NCI-H2171 (cell line): ENCODE measurements at regions not wholly inside any gene's neighbourhood (a gene's known extent, or its start where the extent isn't known, plus 50 kb on each side); places are given as distances from the start of the nearest gene placed in this dataset.

Source experiments
- DNase-seq: peaks from one replicate; lab custom pipeline; 2025; lab: John Stamatoyannopoulos, UW

DNA sequence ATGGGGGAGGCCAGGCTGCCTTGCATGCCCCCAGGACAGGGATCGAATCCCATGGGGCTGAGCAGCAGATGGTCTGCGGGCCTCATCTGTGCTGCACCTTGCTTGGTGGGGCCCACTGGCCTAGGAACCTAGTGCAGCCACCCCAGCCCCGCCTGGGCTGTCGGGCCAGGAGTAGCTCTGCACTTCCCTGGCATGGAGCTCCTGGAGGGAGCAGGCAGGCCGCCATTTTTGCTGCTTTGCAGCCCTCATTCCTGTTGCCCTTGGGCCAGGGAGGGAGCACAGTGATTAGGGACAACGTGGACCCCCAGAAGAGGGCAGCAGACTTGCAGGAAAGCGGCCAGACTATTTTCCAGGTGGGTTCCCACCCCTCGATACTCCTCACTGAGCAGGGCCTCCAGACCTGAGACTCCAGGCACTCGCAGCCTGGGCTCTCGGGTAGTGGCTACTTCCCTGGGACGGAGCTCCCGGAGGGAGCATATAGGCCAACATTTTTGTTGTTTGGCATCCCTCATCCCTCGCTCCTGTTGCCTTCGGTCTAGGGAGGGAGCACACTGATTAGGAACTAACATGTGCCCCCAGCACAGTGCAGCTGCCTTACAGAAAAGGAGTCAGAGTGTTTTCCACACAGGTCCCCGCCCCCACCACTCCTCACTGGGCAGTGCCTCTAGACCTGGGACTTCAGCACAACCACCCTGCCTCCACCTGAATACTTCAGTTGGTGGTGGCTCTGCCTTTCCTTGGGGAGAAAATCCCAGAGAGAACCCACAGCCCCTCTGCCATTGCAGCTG, 99.5 kb downstream of the MAIP1 start:
- DNase-seq, result no peak

DNA sequence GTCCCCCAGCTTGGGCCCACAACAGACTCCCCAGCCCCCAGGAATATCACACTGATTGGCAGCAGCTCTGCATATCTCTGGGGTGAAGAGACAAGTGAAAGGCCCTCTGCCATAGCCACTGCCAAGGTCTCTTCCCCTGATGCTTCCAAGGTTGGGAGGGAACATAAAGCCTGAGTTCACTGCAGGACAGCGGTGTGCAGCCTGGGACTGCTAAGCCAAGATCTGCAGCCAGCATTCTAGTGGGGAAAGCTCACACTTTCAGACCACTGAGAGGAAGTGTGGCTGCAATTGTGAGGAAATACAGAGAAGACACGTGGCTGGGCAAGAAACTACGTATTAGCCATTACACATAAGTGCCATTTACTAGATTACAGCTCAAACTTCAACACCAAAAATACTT, 100.7 kb downstream of the MAIP1 start:
- no peak for DNase-seq

DNA sequence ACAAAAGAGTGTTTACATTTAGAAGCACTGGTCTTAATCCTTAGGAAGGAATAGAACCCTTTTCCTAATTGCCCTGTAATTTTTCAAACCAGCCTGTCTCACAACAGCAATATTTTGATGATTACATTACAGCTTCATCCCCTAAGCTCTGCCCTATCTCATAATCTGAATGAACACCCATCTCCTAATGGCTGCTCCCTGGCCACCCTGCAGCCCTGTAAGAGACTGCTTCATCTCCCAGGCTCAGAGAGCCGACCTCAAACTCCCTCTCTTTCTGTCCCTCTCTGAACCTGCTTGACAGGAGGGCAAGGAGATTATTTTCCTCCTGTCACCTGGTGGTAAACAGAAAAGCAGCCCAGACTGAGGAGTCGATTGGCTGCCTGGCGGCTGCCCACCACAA, 107.8 kb downstream of the MAIP1 start:
- DNase-seq, result no peak

DNA sequence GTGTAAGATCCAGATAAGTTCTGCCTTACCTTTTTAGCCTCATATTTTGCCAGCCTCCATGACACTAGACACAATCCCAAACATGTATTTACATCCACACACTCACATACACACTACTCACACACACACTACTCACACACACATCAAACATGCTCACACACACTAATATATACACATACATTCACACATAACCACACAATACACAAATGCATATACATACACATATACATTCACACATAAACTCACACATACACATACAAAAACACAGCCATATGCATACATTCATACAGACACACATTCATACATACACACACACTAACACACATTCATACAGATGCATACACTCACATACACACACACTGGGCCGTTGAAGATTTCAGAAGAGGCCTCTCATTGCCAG, 109.5 kb downstream of the MAIP1 start:
- DNase-seq, result no peak

DNA sequence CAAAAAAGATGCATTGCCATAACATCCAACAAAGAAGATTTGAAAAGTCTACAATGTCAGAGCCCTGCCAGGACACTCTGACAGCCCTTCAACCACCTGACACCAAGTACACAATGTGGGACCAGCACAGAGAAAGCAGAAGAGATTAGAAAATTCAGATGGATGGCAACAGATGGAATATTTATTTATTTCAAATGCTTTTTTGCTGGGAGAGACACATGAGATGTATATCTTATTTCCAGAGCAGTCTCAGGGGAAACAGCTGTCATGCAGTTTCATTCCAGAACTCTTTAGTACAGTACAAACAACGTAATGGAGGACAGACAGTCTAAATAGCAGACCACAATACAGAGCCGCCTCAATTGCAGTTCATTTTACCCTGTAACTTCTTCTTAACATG, 110.1 kb downstream of the MAIP1 start:
- peak; percentile 65 for DNase-seq

DNA sequence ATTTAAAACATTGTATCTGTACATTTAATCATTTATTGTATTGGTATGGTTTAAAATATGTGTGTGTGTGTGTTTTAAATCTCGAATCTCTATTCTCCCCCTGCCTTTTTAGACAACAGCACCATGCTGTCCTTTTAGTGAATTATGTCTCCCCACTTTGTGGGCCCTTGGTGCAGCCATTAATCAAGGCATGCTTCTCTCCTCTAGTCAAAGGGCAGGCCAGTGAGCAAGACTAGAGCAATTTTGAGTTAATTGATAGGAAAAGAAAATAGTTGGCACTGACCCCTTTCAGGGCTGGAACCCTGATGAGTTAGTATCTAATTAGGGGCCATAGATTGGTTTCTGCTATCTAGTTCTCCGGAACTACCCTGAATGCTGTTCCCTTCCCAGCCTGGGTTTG, 111.0 kb downstream of the MAIP1 start:
- DNase-seq, result no peak

DNA sequence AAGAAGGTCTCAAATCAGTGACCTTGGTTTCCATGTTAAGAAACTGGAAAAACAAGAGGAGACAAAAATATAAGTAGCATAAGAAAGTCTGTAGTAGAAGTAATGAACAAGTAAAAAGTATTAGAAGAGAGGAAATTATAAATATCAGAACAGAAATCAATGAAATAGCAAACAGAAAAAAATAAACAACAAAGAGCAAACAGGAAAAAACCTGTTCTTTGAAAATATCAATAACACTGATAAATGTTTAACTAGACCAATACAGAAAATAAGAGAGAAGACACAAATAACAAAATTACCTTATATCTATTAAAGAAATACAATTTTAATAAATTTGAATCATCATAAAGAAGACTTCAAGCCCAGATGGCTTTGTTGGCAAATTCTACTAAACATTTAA, 113.3 kb downstream of the MAIP1 start:
- DNase-seq, result no peak

DNA sequence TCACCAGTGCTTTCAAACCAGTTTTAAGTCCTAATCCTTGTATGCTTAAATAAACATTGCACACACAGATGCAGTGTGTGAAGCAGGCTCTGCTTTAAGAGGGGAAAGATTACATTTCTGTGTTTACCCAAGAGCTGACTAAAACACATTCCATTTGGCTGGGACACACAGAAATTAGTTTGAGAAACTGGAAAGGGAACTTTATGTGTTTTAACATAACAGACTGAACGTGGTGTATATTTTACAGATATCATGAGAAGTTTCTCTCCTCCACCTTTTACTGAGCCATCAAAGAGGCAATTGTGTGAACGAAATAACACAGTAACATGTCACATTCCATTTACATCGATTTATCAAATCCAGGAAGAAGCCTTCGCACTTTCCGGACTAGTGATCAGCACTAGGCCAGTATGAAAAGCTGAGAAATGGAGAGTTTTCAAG, 121.8 kb downstream of the MAIP1 start:
- DNase-seq, result no peak

DNA sequence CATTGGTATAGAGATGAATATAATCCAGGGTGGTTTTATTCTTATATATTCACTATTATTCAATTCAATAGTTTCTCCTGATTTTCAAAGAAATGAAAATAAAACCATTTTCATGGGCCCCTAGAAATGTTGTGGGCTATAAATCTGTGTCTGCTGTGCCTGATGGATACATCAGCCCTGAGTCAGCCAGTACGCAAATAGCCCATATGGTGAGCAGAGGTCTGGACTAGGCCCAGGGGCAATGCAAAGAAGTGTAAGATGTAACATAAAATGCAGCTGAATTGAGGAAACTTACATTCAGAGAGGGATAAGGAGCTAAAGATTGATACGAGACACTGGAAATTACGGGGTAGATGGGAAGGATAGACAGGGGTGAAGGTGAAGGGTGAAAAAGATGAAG, 122.5 kb downstream of the MAIP1 start:
- no peak for DNase-seq

DNA sequence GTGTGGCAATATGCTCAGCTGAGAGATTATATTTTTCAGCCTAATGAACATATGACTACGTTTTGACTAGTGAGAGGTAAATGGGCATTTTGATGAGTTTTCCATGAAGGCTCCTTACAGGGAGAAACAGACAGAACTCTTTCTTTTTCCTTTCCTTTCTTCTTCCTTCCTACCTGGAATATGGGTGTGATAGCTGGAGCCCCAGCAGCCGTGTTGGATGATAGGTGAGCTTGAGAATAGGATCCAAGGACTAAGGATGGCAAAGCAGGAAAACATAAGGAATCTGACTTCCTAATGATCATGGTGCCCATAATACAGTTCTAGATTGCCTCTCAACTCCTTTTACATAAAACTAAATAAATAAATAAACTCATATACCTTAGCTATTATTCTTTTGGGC, 124.0 kb downstream of the MAIP1 start:
- DNase-seq, result no peak

DNA sequence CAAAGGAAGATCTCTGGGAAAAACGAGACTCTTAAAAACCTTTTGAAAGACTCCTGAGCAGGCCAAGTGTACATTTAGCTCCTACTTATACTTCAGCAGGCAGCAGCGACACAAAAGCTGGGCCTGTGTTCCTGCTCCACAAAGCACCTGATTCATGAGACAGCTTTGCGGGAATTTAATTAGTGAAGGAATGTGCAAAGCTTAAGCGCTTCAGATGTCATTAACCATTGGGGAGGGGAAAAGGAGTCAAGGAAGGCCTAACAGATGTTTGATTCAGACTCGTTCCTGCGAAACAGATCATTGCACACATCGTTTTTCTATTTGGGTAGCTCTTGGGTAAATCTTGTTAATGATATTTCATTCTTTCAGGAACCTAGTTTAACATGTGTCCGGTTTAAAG, 125.9 kb downstream of the MAIP1 start:
- DNase-seq, result no peak

DNA sequence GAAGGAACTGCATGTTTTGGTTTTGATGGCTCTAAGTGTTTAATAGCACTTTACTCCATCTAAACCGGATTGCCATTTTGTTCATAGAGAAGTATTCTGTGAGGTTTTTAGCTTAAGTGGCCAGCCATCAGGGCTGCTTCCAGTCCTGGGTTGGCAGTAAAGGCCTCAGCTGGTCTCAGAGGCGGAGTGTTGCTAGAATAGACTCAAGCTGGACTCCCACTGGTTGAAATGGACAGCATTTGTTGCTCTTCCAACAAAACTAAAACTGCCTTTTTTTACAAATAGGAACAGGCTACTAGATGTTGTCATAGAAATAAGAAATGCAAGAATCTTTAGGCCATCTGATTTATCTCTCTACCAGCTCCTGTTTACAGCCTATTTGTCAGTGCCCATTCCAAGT, 126.4 kb downstream of the MAIP1 start:
- DNase-seq, result no peak

DNA sequence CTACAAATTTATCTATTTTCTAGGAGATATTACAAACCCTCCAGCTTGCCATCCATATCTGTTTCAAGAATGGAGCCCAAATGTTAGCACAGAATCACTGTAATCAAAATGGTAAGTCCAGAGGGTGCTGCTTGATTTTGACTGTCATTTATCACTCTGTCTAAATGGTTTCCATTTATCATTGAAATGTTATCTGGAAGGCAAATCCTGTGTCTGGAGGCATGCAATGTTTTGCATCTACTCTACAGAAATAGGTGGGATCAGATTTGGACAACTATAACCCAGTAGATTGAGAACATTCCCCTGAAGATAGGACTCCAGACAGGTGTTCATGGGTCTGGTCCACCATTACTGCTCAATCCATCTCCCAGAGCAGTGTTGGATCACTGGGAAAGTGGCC, 128.7 kb downstream of the MAIP1 start:
- no peak for DNase-seq

DNA sequence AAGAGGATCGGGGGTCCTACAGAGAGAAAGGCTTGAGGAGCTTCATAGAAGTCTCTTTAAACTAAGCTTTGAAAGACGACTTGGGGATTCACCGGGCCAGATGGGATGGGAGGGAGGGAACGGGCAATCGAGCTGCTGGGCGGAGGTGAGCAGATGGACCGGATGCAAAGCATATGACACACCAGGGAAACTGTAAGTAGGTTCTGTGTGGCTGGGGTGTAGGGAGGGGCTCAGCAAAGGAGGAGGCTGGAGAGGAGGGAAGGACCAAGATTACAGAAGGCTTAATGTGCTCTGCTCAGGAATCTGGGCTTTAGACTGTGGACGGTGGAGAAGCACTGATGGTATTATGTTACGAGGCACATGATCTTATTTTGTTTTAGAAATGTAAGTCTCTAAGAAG, 131.5 kb downstream of the MAIP1 start:
- DNase-seq, result peak; percentile 84

DNA sequence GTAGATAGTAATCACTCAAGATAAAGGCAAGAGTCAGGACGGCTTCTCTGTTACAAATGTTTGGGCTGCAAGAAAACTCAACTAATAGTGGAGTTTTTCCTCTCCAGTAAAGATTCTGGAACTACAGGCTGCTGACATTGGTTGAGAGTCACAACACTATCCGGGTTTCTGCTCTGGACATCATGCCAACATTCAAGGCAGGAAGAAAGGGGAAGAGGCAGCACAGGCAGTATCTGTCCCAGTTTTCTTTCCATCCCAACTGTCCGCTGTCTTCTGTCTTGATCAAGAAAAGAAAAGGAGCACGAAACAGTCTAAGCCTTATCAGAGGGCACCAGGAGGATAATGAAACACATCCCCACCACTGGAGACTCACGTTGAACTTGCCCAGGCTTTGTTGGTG, 132.1 kb downstream of the MAIP1 start:
- DNase-seq, result no peak

DNA sequence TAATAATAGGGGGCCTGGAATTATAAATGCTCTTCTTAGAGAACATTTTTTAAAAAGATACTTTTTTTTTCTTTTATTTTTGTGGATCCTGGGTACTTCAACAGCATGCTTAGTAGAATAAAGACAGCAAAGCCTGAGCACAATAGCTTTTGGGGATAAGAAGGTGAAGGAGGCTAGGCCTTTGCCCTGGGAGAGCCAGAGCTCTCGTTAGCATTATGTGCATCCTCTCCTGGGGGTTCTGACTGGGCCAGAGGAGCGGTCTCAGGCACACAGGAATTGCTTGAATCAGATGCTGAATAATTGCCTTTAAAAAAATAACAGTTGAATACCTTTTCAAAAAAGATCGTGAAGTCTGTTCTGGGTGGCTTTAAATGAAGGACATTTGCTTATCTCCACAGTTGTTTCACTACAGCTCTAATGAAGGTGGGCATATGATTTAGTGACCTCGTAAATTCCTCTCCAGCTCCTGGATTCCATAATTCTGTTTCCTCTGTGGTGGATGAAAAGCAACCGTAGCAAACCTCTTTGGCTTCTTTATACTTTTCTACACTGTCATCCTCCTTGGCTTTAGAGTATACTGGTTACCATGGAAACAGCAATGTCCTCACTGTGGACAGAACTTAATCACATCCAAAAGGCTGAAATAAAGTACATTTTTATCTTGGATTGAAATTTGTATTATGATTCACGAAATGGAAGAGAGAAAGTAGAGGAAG, 133.8 kb downstream of the MAIP1 start:
- DNase-seq, result no peak

DNA sequence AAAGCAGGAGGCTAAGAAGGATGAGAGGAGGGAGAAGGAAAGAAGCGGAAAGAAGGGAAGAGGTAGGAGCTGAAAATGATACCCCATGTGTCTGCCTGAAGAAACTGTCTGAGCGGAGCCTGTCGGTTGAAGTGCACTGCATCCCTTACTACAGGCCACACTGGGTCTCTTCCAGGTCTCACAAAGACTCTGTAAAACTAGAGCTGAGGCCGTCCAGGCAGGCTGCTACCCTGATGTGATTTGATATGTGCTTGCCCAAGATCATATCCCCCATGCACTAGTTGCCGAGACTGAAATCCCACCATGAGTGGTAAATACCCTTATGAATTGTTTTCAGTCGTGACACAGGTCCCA, 134.4 kb downstream of the MAIP1 start:
- no peak for DNase-seq

DNA sequence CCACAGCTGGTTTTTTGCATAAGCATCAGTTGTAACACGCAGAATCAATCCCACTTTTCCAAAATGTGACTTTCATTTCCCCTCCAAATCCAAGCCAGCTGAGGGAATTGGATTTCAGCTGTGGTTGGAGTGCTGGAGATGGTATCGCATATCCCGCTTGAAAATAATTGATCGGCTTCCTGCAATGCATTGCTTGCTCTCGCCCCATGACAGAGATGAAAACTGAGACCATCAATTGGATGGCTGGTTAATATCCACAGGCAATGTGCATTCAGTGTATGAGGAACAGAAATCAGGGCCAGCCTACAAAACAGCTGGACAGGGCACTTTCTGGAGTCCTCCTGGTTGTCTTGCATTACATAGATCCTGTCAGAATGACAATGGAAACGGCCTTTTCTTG, 135.3 kb downstream of the MAIP1 start:
- no peak for DNase-seq

DNA sequence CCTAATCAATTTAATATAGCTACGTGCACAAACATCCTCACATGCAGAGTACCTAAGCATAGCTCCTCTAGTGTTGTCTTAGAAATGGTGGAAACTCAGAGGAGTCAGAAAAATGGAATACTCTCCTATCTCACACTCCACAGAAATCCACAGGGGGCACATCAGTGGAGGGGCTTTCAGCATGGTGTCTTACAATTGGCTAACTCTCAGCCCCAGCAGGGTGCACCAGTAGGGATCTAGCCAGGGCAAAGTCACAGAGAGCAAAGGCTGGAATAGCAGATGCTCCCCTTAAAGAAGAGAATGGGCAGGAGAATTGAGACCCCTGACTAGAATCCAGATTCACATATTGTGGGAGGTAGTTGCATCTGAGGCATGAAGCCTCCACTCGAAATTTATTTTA, 135.7 kb downstream of the MAIP1 start:
- DNase-seq, result no peak

DNA sequence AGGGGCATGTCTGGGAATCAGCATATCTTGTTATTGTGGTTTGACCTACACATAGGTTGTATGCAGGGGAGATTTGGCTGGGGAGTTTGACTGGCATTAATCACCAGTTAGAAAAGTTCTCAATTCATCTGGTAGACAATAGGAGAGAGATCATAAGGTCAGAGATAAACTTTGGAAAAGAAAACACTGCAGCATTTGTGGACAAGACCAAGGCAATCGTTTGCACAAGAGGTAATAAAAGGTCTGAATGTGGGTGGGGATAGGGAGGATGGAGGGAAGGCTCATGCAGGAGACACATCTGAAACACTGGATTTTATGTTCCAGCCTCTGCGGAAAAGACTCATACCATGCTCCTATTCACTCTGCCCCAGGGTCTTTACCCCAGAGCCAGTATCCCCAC, 136.9 kb downstream of the MAIP1 start:
- no peak for DNase-seq

DNA sequence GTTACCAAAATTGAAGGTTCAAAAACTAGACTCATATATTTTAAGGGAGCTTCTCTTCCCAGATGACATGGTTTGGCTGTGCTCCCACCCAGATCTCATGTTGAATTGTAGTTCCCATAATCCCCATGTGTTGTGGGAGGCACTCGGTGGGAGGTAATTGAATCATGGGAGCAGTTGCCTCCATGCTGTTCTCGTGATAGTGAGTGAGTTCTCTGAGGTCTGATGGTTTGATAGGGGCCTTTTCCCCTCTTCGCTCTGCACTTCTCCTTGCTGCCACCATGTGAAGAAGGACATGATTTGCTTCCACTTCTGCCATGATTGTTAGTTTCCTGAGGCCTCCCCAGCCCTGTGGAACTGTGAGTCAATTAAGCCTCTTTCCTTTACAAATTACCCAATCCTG, 140.1 kb downstream of the MAIP1 start:
- no peak for DNase-seq

DNA sequence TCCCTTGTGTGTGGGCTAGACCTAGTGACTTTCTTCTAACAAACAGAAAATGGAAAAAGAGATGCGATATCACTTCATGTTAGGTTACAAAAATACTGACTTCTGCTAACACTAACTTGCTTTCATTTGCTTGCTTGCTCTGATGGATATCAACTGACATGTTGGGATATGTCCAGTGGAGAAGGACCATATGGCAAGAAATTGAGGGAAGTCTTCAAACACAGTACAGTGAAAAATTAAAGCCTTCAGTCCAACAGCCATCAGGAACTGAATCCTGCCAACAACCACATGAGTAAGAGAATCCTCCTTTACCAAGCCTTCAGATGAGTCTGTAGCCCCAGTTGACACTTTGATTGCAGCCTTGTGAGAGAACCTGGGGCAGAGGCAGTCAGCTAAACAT, 143.9 kb downstream of the MAIP1 start:
- DNase-seq, result peak; percentile 36

DNA sequence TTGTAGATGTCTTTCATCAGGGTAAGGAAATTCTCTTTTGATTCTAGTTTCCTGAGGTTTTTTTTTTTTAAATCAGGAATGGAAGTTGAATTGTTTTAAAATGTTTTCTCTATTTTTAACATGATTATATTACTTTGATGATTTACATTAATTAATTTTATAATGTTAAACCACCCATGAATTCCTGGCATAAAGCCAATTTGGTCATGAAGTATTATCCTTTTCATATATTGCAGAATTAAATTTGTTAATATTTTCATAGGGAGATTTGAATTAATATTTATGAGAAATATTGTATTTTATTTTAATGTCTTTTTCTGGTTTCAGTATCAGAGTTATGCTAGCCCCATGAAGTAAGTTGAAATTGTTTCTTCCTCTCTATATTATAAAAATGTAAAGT, 144.6 kb downstream of the MAIP1 start:
- DNase-seq, result no peak

DNA sequence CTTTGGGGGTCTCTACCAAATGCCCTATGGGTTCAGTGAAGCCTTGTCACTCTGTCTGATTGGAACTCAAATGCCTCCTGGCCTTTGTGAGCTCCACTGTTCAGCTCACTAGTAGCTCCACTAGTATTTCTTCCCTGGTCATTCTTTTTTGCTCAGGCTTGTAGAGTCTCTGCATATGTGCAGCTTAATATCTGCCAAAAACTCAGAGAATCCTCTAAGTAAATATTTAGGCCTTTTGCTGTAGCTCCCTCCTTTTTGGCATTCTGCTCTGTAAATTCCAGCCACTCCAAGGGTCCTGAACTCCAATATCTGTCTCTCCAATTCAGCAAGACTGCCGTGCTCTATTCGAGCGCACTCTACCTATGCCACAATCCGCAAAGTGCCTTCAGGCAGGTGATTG, 146.5 kb downstream of the MAIP1 start:
- DNase-seq, result no peak
